K562 (cell line): ENCODE measurements at regions not wholly inside any gene's neighbourhood (a gene's known extent, or its start where the extent isn't known, plus 50 kb on each side); places are given as distances from the start of the nearest gene placed in this dataset.

Experiments used
- ASH1L ChIP-seq: fragments of 450-650 bp; IDR thresholded peaks from 2 replicates; pipeline ENCODE4 v1.6.1; 2018; ENCODE audit warnings: borderline replicate concordance, mild to moderate bottlenecking, low read depth; ENCODE audit not compliant: partially characterized antibody
- GATAD2A ChIP-seq: fragments of 450-650 bp; IDR thresholded peaks from 2 replicates; pipeline ENCODE4 v1.6.1; 2017
- GTF2B ChIP-seq: IDR thresholded peaks from 2 replicates; pipeline ENCODE4 v1.6.1; 2011; ENCODE audit not compliant: insufficient read length; ENCODE audit errors: extremely low read depth
- HOMEZ ChIP-seq: fragments of 250-450 bp; sonication (Bioruptor Pico); IDR thresholded peaks from 2 replicates; pipeline ENCODE4 v1.4.0; 2020; ENCODE audit warnings: mild to moderate bottlenecking, moderate library complexity
- KLF10 ChIP-seq: fragments of 250-450 bp; sonication (Bioruptor Pico); IDR thresholded peaks from 2 replicates; pipeline ENCODE4 v1.6.1; 2021; ENCODE audit warnings: matching md5 sums
- MYBL2 ChIP-seq, 2 experiments: fragments of 450-650 bp in 1 of 2; sonication (generic) in 1 of 2; formaldehyde crosslinking in 1 of 2; IDR thresholded peaks; 2 replicates each; pipeline versions ENCODE4 v1.6.1 to v1.8.1; 2017 to 2022; ENCODE audit warnings: borderline replicate concordance in 1 of 2, inconsistent platforms in 1 of 2, low read depth in 1 of 2, mild to moderate bottlenecking in 1 of 2, missing genetic modification reagents in 1 of 2, moderate library complexity in 1 of 2
- RBM15 ChIP-seq: fragments of 200-400 bp; formaldehyde crosslinking; IDR thresholded peaks from 2 replicates; pipeline ENCODE4 v1.6.1; 2018; ENCODE audit warnings: mild to moderate bottlenecking, low read length, moderate library complexity; ENCODE audit not compliant: insufficient read depth
- SETDB1 ChIP-seq: IDR thresholded peaks from one replicate; pipeline ENCODE4 v1.6.1; 2012; ENCODE audit warnings: low read length, control low read depth, inconsistent platforms
- SRSF9 ChIP-seq: fragments of 200-400 bp; formaldehyde crosslinking; IDR thresholded peaks from 2 replicates; pipeline ENCODE4 v1.6.1; 2017; ENCODE audit warnings: low read depth, low read length, borderline replicate concordance
- ZBTB8A ChIP-seq: fragments of 450-650 bp; IDR thresholded peaks from 2 replicates; pipeline ENCODE4 v1.6.1; 2018; ENCODE audit warnings: mild to moderate bottlenecking, moderate library complexity; ENCODE audit not compliant: partially characterized antibody
- ZFP36 ChIP-seq: fragments of 150-350 bp; IDR thresholded peaks from 2 replicates; pipeline ENCODE4 v1.6.1; 2018; ENCODE audit warnings: low read length, low read depth; ENCODE audit not compliant: partially characterized antibody
- TF ChIP-seq, protein P1 (sequence below): fragments of 200-800 bp; sonication (Bioruptor generic); IDR thresholded peaks from 2 replicates; pipeline ENCODE4 v1.6.1; 2017; ENCODE audit warnings: missing genetic modification characterization, missing compliant biosample characterization

DNA sequence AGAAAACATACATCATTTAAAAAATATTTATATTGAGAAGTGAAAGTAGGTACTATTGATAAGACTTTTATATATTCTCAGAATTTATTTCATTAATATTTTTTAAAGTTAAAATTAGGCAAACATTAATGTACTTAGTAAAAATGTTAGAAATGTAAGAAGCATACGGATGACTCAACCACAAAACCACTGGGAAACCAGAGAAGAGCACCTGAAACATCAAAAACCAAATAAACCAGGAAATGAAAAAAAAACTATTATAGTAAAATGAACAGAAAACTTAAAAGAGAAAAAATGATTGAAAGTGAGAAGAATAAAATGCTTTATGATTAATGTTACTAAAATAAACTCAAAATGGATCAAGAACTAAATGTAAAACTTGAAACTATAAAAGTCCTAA is 233.2 kb upstream of the DAB2 start (continued):
- no peak for TF ChIP-seq ZFP36
- TF ChIP-seq, protein P1, sequence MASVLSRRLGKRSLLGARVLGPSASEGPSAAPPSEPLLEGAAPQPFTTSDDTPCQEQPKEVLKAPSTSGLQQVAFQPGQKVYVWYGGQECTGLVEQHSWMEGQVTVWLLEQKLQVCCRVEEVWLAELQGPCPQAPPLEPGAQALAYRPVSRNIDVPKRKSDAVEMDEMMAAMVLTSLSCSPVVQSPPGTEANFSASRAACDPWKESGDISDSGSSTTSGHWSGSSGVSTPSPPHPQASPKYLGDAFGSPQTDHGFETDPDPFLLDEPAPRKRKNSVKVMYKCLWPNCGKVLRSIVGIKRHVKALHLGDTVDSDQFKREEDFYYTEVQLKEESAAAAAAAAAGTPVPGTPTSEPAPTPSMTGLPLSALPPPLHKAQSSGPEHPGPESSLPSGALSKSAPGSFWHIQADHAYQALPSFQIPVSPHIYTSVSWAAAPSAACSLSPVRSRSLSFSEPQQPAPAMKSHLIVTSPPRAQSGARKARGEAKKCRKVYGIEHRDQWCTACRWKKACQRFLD (CRISPR knock-in tag): no peak
- no peak for TF ChIP-seq MYBL2 (IDR thresholded peaks at IDR 0.05; ENCODE audit: low read depth)
- no peak for TF ChIP-seq MYBL2 (CRISPR knock-in tag; IDR thresholded peaks at IDR 0.05; ENCODE audit: borderline replicate concordance)
- TF ChIP-seq ZBTB8A: no peak
- no peak for TF ChIP-seq ASH1L
- TF ChIP-seq GATAD2A: no peak
- TF ChIP-seq RBM15: no peak
- TF ChIP-seq SETDB1: no peak
- no peak for TF ChIP-seq SRSF9
- no peak for TF ChIP-seq KLF10 (CRISPR knock-in tag)
- TF ChIP-seq HOMEZ: no peak
- TF ChIP-seq GTF2B: no peak
